HL-60 (cell line): ENCODE measurements at regions not wholly inside any gene's neighbourhood (a gene's known extent, or its start where the extent isn't known, plus 50 kb on each side); places are given as distances from the start of the nearest gene placed in this dataset.

Source experiments
- DNase-seq, 2 experiments: peaks; one replicate each; pipeline ENCODE4 v3.0.0-alpha.2; 2010 to 2020; ENCODE audit warnings: low read depth in 1 of 2, low spot score in 1 of 2
- H3K27ac ChIP-seq: fragments of 250-450 bp; sonication (Bioruptor Pico); replicated peaks from 2 replicates; pipeline ENCODE4 v1.5.1; 2020; ENCODE audit warnings: mild to moderate bottlenecking, moderate library complexity
- H3K27me3 ChIP-seq: fragments of 250-450 bp; sonication (Bioruptor Pico); 2 replicates; pipeline ENCODE4 v1.5.1; 2021; ENCODE audit warnings: mild to moderate bottlenecking, moderate library complexity; ENCODE audit not compliant: insufficient read depth, poor library complexity, severe bottlenecking
- H3K4me3 ChIP-seq: replicated peaks from 2 replicates; pipeline ENCODE4 v1.5.1; 2011; ENCODE audit warnings: mild to moderate bottlenecking, control low read depth, low read length; ENCODE audit not compliant: insufficient read depth
- CTCF ChIP-seq: IDR thresholded peaks from one replicate; pipeline ENCODE4 v1.5.1; 2011; ENCODE audit warnings: low read length, control low read depth, inconsistent platforms; ENCODE audit not compliant: insufficient read depth
- GABPA ChIP-seq: IDR thresholded peaks from 2 replicates; pipeline ENCODE4 v1.6.1; 2012; ENCODE audit warnings: low read depth
- POLR2AphosphoS5 ChIP-seq: IDR thresholded peaks from 2 replicates; pipeline ENCODE4 v1.6.1; 2012; ENCODE audit warnings: low read depth
- REST ChIP-seq: IDR thresholded peaks from 2 replicates; pipeline ENCODE4 v1.6.1; 2012; ENCODE audit warnings: low read depth; ENCODE audit not compliant: insufficient replicate concordance
- SPI1 ChIP-seq: IDR thresholded peaks from 2 replicates; pipeline ENCODE4 v1.6.1; 2012; ENCODE audit warnings: low read depth, mild to moderate bottlenecking, borderline replicate concordance

DNA sequence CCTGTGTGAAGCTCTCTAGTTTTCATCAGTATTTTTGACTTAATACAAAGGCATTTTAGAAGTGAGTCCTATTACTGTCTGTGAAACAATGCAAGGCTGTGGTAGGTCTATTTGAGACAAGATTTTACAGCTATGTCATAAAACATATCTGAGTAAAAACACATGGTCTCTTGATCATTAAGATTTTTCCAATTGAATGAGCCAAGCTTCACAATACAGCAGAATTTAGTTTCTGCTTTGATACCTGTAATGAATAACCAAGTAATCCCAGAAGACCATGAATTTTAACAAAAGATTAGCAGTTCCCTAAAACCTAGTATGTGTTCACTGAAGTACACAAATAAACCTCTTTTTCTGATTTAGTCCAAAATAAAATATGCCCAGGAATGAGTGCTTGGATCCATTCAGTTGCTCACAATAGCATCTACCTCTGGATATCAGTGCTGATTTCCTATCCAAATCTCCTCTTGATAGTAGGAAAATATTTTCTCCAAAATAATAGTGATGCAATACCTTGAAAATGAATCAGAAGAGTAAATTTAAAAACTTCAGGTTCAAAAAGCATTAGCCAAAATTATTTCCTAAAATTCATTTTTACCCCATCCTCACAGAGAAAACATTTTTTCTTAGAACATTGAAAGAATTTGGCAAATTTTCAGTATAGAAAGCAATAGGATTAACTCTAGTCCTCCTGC lies 533.5 kb upstream of the SGCG start:
- H3K4me3 ChIP-seq: no peak overlapping the region
- H3K27me3 ChIP-seq: no peaks in the 10 kb centered on the region
- no peak for DNase-seq
- no peak overlapping the region for H3K27ac ChIP-seq
- TF ChIP-seq SPI1: no peak
- TF ChIP-seq GABPA: no peak
- TF ChIP-seq REST: no peak

- Histone ChIP-seq H3K27me3 (no peaks in the 10 kb centered on the region), H3K27ac (no peak overlapping the region), H3K4me3 (no peak overlapping the region)
- no peak for DNase-seq
- TF ChIP-seq POLR2AphosphoS5: no peak
- no peak for TF ChIP-seq GABPA
These were observed 532.4 kb upstream of the SGCG start for GRCh38 chr13:22648320-22648801.

DNA sequence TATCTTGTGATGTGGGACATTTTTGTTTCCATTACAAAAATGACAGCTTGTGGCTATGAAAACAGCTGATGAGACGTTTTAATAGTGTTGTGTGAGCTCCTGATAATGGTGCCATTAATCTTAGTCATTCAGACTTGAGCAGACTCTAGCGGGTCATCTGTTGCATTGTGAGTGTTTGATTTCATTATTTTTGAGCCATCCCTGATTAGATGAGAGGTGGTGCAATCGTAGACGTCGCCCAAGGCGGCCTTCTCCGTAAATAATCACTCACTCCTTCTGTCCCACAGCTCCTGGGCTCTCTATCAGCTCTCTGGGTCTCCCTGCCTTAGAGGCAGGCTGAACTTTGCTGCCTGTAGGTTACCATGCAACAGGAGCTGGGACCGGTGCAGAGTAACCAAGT lies 528.0 kb upstream of the SGCG start:
- Histone ChIP-seq H3K27me3 (no peaks in the 10 kb centered on the region), H3K4me3 (no peak overlapping the region), H3K27ac (no peak overlapping the region)
- no peak for TF ChIP-seq POLR2AphosphoS5
- no peak for TF ChIP-seq GABPA
- TF ChIP-seq CTCF: no peak
- no peak for TF ChIP-seq REST
- TF ChIP-seq SPI1: no peak
- no peak for DNase-seq

DNA sequence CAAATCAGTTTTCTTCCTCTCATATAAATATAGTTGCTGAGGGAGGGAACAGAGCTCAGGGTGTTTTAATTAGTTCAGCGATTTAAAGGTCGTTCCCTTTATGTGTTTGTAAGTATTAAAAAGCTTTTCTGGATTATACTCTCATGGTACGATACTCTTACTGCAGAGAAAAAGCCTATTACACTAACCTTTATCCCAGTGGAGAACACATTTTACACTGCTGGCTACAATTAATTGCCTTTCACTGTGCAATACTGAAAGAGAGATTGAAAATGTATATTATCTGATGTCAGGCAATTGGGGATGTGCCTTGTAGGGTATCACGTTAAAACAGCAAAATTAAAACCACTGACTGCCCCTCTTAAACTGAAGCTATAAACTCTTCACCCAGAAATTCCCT lies 526.9 kb upstream of the SGCG start:
- Histone ChIP-seq H3K4me3 (no peak overlapping the region), H3K27ac (no peak overlapping the region), H3K27me3 (no peaks in the 10 kb centered on the region)
- TF ChIP-seq REST: no peak
- no peak for TF ChIP-seq SPI1
- TF ChIP-seq POLR2AphosphoS5: no peak
- TF ChIP-seq GABPA: no peak
- no peak for DNase-seq
